Stimulated activated CD8-positive, alpha-beta memory T cell treated with anti-CD3 and anti-CD28 coated beads, Interleukin-12 subunit alpha, Interleukin-12 subunit beta, amount 100 ng/mL, for 4 hours (primary cell): ENCODE measurements at regions not wholly inside any gene's neighbourhood (a gene's known extent, or its start where the extent isn't known, plus 50 kb on each side); places are given as distances from the start of the nearest gene placed in this dataset.

Source experiments
- DNase-seq: peaks from one replicate; pipeline ENCODE4 v3.0.0-alpha.2; 2020; ENCODE audit warnings: low read depth

- no peak for DNase-seq
Measured at GRCh38 chr7:33701189-33701740, 204.1 kb upstream of the BMPER start.

DNA sequence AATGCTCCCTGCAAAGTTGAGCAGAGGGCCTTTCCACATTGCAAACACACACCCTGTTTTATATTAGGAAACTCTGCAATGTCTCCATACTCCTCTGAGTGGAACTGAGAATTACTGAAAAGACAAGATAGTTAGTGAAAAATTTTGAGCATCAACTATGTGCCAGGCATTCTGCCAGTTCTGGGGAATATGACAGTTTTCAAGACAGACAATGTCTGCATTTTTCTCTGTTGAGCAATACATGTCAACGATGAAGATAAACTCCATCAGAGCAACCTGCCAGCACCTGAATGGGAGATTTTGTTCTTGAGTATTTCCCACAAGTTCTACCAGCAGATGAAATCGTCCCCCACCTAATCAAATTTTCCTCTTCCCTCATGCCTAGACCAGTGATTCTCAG lies 203.4 kb upstream of the BMPER start:
- DNase-seq, result no peak

GRCh38 chr7:33702514-33703054 lies 202.8 kb upstream of the BMPER start:
- DNase-seq, result no peak

GRCh38 chr7:33705333-33705833 lies 200.0 kb upstream of the BMPER start:
- DNase-seq, result no peak

DNA sequence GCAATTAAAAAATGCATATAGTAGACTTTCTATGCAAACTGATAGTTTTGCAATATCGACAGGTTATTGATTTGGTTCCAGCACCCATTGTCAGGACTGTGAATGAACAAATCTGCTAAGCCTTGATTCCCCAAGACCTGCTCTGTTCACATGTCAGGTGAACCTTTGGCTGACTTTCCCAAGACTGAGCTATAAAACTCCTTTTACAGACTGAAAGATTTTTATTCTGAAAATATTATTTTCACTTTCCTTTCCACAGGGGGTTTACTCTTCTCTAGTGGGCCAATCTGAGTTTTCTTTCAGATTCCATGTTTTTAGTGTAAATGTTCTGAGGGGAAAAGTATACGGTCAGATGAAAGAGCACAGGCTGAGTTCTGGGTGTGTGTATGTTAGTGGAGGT lies 199.2 kb upstream of the BMPER start:
- DNase-seq, result no peak

- DNase-seq, result no peak
Measured at GRCh38 chr7:33706771-33707200, 198.6 kb upstream of the BMPER start.

- peak; percentile 3 for DNase-seq
Measured at GRCh38 chr7:33707427-33707826, 197.9 kb upstream of the BMPER start.

DNA sequence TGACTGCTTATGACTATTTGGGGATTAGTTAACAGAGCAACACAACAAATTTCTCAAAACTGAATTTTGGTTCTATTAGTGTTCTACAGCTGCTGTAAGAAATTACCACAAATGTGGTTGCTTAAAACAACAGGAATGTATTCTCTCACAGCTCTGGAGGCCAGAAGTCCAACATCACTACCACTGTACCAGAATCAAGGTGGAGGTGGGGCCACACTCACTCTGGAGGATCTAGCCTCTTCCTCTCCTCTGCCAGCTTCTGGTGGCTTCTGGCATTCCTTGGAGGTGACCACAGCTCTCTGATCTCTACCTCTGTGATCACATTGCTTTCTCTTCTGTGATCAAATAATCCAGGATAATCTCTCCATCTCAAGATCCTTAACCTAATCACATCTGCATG lies 194.7 kb upstream of the BMPER start:
- DNase-seq, result no peak

DNA sequence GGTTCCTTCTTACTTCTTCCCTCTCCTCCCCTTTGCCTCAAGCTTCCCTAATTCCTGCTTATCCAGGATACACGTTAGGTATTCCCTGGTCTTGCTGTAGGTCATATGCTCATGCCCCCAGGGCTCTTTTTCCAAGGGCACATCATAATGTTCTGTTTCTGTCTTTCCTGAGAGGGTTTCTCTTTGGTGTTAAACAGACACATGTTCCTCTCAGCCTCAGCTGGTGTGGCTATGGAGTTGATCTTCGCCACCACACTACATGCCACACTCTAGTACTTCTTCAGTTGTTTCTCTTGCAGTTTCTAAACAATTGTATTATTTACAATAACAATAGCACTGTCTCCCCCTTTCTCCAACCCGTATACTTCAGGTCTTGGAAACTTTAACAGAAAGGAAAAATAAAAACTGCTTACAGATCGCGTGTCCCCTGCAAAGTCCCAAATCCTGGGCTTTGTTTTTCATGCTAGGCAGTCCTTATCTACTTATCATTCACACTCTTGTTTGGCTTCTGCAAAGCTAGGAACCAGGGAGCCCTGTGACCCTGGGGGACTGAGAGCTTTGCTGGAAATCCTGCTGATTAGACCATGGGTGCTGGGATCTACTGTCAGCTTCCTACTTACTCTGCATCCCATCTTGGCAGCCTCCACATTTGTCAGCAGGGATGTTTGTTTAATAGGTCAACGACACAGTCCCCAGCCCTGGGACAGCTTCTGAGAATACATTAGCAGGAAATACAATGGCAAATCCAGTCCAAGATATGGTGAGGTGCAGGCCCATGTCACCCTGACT lies 193.9 kb upstream of the BMPER start:
- DNase-seq, result no peak

DNA sequence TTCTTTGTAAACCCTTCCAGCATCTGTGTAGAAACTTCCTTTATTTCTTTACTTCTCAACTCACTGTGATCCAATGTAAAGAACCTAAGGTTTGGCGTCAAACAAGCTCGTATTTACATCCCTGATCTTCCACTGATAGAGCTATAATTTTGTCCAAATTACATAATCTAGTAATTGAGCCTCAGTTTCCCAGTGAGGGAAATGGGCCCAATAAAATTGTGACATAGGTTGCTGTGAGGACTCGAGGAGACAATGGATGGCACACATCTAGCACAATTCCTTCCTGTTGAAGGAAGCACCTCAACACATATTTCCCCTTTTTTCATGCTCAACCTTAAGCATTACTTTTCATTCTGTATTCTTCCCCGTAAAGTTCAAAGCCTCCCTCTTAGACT lies 193.3 kb upstream of the BMPER start:
- no peak for DNase-seq

GRCh38 chr7:33714208-33714607 lies 191.1 kb upstream of the BMPER start:
- no peak for DNase-seq

GRCh38 chr7:33716581-33717477 lies 188.5 kb upstream of the BMPER start:
- no peak for DNase-seq

GRCh38 chr7:33719059-33719581 lies 186.2 kb upstream of the BMPER start:
- DNase-seq, result no peak

- no peak for DNase-seq
Measured at GRCh38 chr7:33720139-33720538, 185.2 kb upstream of the BMPER start.

DNA sequence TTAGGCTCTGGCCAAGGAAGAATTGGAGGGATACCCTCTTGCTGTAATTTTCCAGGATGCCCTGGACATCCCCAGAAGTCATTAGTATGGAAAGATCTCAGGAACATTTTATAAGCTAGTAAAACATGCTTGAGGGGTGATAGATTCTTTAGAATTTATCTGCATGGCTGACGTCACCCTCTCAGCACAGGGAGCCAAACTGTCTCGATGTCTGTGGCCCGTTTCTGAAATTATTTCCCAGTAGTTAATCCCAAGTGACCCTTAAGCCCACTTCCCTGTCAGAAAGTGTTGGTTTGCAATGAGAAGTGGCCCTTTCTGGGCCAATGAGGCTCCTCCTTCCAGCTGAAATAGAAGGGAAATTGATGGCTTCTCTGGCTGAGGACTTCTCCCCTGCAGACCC lies 184.5 kb upstream of the BMPER start:
- DNase-seq, result no peak

GRCh38 chr7:33721895-33722294 lies 183.4 kb upstream of the BMPER start:
- no peak for DNase-seq

GRCh38 chr7:33722383-33723101 lies 182.8 kb upstream of the BMPER start:
- no peak for DNase-seq

GRCh38 chr7:33724201-33724600 lies 181.1 kb upstream of the BMPER start:
- no peak for DNase-seq

- no peak for DNase-seq
Measured at GRCh38 chr7:33725111-33726025, 180.0 kb upstream of the BMPER start.

DNA sequence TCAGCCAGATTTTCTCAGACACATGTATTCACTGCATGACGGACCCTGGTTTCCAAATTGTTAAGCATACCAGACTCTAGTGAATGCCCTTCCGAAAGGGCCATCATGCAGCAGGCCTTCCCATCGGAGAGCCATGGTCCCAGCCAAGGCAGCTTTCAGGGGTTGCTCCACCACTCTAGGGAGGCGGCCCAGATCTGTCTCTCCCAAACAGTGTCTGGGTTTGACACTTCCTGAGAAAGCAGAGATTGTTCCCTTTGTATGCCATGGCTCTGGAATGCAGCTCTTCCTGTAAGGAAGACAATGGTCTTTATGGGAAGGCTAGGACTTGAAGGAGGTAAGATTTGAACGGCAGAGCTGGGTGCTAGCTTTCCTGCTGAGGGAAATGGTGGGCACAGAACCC lies 178.8 kb upstream of the BMPER start:
- no peak for DNase-seq
